GM10248 (cell line): ENCODE measurements at regions not wholly inside any gene's neighbourhood (a gene's known extent, or its start where the extent isn't known, plus 50 kb on each side); places are given as distances from the start of the nearest gene placed in this dataset.
"Not testable (repeated sequence)": the region's sequence is repeated elsewhere in the genome, so short reads cannot be mapped to it uniquely, and the experiment has no call there.

Experiments used
- CTCF ChIA-PET: fragments of 300-600 bp; sonication (Branson Sonifier 250); formaldehyde crosslinking; extraction: SDS; loops from one replicate; lab custom pipeline; 2021; ENCODE audit warnings: antibody characterized with exemption; lab: Yijun Ruan, JAX
- POLR2A ChIA-PET: fragments of 350-650 bp; sonication (Branson Sonifier 250); formaldehyde crosslinking; extraction: SDS; loops from one replicate; lab custom pipeline; 2020; ENCODE audit warnings: antibody characterized with exemption; lab: Yijun Ruan, JAX
- DNase-seq: peaks from one replicate; pipeline ENCODE4 v3.0.0; 2012; ENCODE audit errors: extremely low spot score
- TF ChIP-seq, protein P1 (sequence below): IDR thresholded peaks from 2 replicates; pipeline ENCODE4 v1.5.1; 2012; ENCODE audit warnings: mild to moderate bottlenecking, low read depth; ENCODE audit errors: extremely low read depth, missing control alignments, control extremely low read depth

DNA sequence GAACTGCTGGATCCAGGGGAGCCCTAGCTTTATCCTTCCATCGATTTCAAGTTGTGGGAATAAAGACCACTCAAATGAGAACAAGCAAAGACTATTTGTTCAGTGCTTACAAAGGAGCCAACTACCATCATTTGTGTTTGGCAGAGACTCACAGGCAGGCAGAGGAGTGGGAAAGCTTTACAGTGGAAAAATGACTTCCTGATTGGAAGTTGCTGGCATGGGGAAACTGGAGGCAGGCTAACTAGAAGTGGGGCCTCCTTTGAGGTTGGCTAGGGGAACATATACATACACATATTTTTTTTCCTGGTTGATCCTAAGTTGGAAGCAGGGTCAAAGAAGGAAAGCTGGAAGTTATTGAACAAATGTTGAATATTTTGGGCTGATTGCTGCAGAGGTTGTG is 121.7 kb downstream of the ACTBL2 start:
- ChIA-PET CTCF (no interaction called here), POLR2A (no interaction called here)
- TF ChIP-seq, protein P1, sequence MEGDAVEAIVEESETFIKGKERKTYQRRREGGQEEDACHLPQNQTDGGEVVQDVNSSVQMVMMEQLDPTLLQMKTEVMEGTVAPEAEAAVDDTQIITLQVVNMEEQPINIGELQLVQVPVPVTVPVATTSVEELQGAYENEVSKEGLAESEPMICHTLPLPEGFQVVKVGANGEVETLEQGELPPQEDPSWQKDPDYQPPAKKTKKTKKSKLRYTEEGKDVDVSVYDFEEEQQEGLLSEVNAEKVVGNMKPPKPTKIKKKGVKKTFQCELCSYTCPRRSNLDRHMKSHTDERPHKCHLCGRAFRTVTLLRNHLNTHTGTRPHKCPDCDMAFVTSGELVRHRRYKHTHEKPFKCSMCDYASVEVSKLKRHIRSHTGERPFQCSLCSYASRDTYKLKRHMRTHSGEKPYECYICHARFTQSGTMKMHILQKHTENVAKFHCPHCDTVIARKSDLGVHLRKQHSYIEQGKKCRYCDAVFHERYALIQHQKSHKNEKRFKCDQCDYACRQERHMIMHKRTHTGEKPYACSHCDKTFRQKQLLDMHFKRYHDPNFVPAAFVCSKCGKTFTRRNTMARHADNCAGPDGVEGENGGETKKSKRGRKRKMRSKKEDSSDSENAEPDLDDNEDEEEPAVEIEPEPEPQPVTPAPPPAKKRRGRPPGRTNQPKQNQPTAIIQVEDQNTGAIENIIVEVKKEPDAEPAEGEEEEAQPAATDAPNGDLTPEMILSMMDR = no peak
- no peak for DNase-seq

DNA sequence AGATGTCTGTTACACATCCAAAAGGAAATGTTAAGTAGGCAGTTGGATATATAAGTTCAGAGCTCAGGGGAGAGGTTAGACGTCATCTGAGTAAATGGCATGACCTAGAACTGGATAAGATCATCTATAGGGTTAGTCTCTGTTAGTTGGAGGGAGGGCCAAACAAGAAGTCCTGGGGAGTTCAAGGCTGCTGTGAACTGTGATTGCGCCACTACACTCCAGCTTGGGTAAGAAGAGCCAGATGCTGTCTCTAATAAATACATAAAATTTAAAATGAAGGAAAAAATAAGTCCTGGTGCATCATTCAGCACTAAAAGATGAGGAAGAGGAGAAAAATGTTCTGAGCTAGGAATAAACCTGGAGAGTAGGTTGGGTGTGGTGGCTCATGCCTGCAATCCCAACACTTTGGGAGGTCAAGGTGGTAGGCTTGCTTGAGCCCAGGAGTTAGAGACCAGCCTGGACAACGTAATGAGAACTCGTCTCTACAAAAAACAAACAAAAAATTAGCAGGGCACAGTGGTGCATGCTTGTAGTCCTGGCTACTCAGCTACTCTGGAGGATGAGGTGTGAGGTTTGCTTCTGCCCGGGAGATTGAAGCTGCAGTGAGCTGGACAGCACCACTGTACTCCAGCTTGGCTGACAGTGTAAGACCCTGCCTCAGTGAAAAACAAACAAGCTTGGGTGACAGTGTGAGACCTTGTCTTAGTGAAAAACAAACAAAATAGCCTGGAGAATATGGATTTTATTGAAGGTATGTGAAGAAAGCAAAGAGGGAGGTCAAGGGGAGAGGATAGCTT is 123.6 kb downstream of the ACTBL2 start:
- no peak for DNase-seq
- TF ChIP-seq, protein P1 = no peak
- ChIA-PET POLR2A (no interaction called here), CTCF (interaction anchor here (0.7 to 1.6 kb wide), 3 partner anchors 18 to 24 kb away, joined by 3 to 6 read pairs (median 3); no protein-coding TSS in a partner anchor)

DNA sequence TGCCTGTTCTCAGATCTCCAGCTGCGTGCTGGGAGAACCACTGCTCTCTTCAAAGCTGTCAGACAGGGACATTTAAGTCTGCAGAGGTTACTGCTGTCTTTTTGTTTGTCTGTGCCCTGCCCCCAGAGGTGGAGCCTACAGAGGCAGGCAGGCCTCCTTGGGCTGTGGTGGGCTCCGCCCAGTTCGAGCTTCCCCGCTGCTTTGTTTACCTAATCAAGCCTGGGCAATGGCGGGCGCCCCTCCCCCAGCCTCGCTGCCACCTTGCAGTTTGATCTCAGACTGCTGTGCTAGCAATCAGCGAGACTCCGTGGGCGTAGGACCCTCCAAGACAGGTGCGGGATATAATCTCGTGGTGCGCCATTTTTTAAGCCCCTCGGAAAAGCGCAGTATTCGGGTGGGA is 125.8 kb downstream of the ACTBL2 start:
- DNase-seq, POLR2A ChIA-PET: not testable (repeated sequence)
- CTCF ChIA-PET = interaction anchor here (1.2 kb wide), 1 partner anchor 8 kb away, joined by 3 read pairs; no protein-coding TSS in a partner anchor

DNA sequence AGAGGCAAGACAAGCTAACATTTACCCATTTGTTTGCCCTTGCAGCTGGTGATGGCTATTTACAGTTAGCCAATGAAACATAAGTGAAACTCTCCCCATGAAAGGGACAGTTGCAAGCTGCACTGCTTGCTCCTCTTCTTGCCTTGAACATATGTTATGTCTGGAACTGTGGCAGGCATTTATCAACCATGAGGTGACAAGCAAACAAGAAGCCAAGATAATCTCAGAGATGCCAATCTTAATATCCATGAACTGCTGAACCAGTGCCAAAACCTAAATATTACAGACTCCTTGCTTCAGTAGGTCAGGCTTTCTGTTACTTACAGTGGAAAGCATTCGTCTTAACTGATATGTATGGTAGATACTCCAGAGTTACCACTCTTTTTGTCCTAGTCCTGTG is 133.4 kb downstream of the ACTBL2 start:
- TF ChIP-seq, protein P1 = no peak
- ChIA-PET CTCF (interaction anchor here (1.5 to 1.6 kb wide), 2 partner anchors 8 to 11 kb away, joined by 3 to 7 read pairs; no protein-coding TSS in a partner anchor), POLR2A (no interaction called here)
- DNase-seq = no peak

DNA sequence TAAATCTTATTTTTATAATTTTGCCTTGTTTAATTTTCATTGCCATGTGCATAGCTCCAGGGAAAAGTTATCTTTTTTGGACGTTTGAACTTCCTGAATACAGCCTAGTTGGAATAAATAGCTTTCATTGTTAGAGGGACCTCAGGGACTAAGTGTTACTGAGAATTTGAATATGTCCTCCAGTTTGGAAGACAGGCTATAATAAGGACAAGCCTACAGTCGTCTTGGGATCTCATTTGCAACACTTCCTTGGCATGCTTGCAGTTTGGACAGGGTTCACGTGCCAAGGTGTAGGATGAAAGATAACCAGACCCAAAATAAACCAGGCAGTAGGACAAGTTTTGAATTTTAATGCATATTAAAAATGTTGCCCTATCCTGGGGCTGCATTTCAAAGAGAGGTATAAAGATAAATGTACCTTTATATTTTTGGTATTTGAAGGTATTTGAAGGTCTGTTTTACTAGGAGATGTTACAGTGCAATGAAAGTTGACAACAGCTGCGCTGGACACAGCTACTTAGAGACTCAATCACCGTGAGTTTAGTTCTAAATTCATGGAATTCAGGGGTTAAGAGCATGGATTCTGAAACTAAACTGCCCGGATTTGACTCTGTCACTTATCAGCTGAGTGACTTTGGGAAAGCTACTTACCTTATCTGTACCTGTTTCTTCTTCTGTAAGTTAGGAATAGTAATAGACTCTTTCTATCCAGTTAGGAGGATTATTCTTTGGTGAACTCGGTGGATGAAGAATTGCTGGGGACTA is 134.1 kb downstream of the ACTBL2 start:
- DNase-seq = no peak
- POLR2A ChIA-PET = no interaction called here
- CTCF ChIA-PET = interaction anchor here (1.1 to 1.6 kb wide), 3 partner anchors 9 to 1113 kb away, joined by 3 to 7 read pairs (median 3); no protein-coding TSS in a partner anchor
- TF ChIP-seq, protein P1 = no peak

DNA sequence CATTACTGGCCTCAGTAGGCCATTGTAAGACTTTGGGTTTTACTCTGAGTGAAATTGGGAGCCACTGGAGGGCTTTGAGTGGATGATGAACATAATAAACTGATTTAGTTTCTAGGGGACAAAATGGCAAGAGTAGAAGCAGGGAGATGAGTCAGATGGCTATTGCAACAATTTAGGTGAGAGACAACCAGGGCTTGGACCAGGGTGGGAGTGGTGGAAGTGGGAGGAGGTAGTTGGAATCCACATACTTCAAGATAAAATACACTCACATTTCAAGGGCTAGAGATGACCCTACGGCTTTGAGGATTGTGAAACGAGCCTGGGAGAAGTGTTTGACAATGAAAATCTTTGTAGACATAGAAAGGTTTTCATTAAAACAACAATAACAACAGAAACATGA is 136.3 kb downstream of the ACTBL2 start:
- CTCF ChIA-PET = no interaction called here
- POLR2A ChIA-PET = no interaction called here

More for the DNA sequence above, 136.3 kb downstream of the ACTBL2 start:
- DNase-seq = no peak
- TF ChIP-seq, protein P1 = no peak
